ENCODE measurements at regions not wholly inside any gene's neighbourhood (a gene's known extent, or its start where the extent isn't known, plus 50 kb on each side); places are given as distances from the start of the nearest gene placed in this dataset.

- CTCF ChIA-PET = no interaction called here
These were observed 119.5 kb downstream of the NTMT2 start for GRCh38 chr1:170265234-170265633.

GRCh38 chr1:170267317-170267716 lies 121.6 kb downstream of the NTMT2 start:
- H3K4me1 Mint-ChIP-seq = no peaks in the 10 kb centered on the region
- no peak overlapping the region for H3K27ac ChIP-seq (ENCODE audit: low read length)
- no peaks in the 10 kb centered on the region for H3K9me3 Mint-ChIP-seq
- H3K9me3 ChIP-seq = no peaks in the 10 kb centered on the region
- H3K36me3 ChIP-seq (ENCODE audit: control insufficient read depth in 2 of 2, extremely low read depth in 1 of 2, insufficient read depth in 1 of 2, low read length in 1 of 2) = no peaks in the 10 kb centered on the region
- H3K27me3 ChIP-seq (replicated peaks in 1 of 2; ENCODE audit: control insufficient read depth in 2 of 2, extremely low read depth in 1 of 2, insufficient read depth in 2 of 2, low read length in 1 of 2) = peaks cover 0 to 5% of the 10 kb centered on the region in 2 experiments
- no peaks in the 10 kb centered on the region for H3K36me3 Mint-ChIP-seq
- no peaks in the 10 kb centered on the region for H3K4me1 ChIP-seq (ENCODE audit: control insufficient read depth in 1 of 2, extremely low read depth in 1 of 2, insufficient read depth in 2 of 2, low read length in 2 of 2)
- H3K4me3 Mint-ChIP-seq = no peak overlapping the region
- H3K4me3 ChIP-seq (ENCODE audit: control insufficient read depth in 1 of 2, extremely low read depth in 1 of 2, low read length in 1 of 2) = no peak overlapping the region
- ChIA-PET POLR2A (no interaction called here), CTCF (interaction anchor here in 1 of 2 donors (0.5 kb wide), 1 partner anchor 80 kb away, joined by 3 read pairs; no protein-coding TSS in a partner anchor)
- no peak for DNase-seq
- peaks cover 4 to 11% of the 10 kb centered on the region in 2 donors for H3K27me3 Mint-ChIP-seq
- no peak for ATAC-seq (replicated peaks in 1 of 4)
- no peak overlapping the region for H3K27ac Mint-ChIP-seq

More at GRCh38 chr1:170265234-170265633, 119.5 kb downstream of the NTMT2 start:
- Mint-ChIP-seq H3K27ac (no peak overlapping the region), H3K4me1 (no peaks in the 10 kb centered on the region), H3K36me3 (no peaks in the 10 kb centered on the region), H3K4me3 (no peak overlapping the region), H3K27me3 (peaks cover 4 to 8% of the 10 kb centered on the region in 2 donors), H3K9me3 (no peaks in the 10 kb centered on the region)
- H3K27me3 ChIP-seq (replicated peaks in 1 of 2; ENCODE audit: control insufficient read depth in 2 of 2, extremely low read depth in 1 of 2, insufficient read depth in 2 of 2, low read length in 1 of 2) = peaks cover 0 to 5% of the 10 kb centered on the region in 2 experiments
- no peaks in the 10 kb centered on the region for H3K9me3 ChIP-seq
- no peak for ATAC-seq (replicated peaks in 1 of 4)
- POLR2A ChIA-PET = no interaction called here
- no peak overlapping the region for H3K4me3 ChIP-seq (ENCODE audit: control insufficient read depth in 1 of 2, extremely low read depth in 1 of 2, low read length in 1 of 2)
- H3K27ac ChIP-seq (ENCODE audit: low read length) = no peak overlapping the region
- no peaks in the 10 kb centered on the region for H3K36me3 ChIP-seq (ENCODE audit: control insufficient read depth in 2 of 2, extremely low read depth in 1 of 2, insufficient read depth in 1 of 2, low read length in 1 of 2)
- no peaks in the 10 kb centered on the region for H3K4me1 ChIP-seq (ENCODE audit: control insufficient read depth in 1 of 2, extremely low read depth in 1 of 2, insufficient read depth in 2 of 2, low read length in 2 of 2)
- no peak for DNase-seq
- 0% methylated on average over 1 of the region's 1 CpG for WGBS (ENCODE audit: insufficient coverage)

- Histone ChIP-seq H3K4me1 (ENCODE audit: control insufficient read depth in 1 of 2, extremely low read depth in 1 of 2, insufficient read depth in 2 of 2, low read length in 2 of 2) (no peaks in the 10 kb centered on the region), H3K4me3 (ENCODE audit: control insufficient read depth in 1 of 2, extremely low read depth in 1 of 2, low read length in 1 of 2) (no peak overlapping the region), H3K27ac (ENCODE audit: low read length) (no peak overlapping the region), H3K27me3 (replicated peaks in 1 of 2; ENCODE audit: control insufficient read depth in 2 of 2, extremely low read depth in 1 of 2, insufficient read depth in 2 of 2, low read length in 1 of 2) (peaks cover 0 to 5% of the 10 kb centered on the region in 2 experiments), H3K36me3 (ENCODE audit: control insufficient read depth in 2 of 2, extremely low read depth in 1 of 2, insufficient read depth in 1 of 2, low read length in 1 of 2) (no peaks in the 10 kb centered on the region), H3K9me3 (no peaks in the 10 kb centered on the region)
- Mint-ChIP-seq H3K27ac (no peak overlapping the region), H3K4me1 (no peaks in the 10 kb centered on the region), H3K36me3 (no peaks in the 10 kb centered on the region), H3K4me3 (no peak overlapping the region), H3K27me3 (peaks cover 14 to 26% of the 10 kb centered on the region in 2 donors), H3K9me3 (no peaks in the 10 kb centered on the region)
- no peak for ATAC-seq (replicated peaks in 1 of 4)
- 100% methylated on average over 1 of the region's 3 CpGs for WGBS (ENCODE audit: insufficient coverage)
- CTCF ChIA-PET = no interaction called here
- POLR2A ChIA-PET = no interaction called here
- no peak for DNase-seq
These were observed 125.8 kb downstream of the NTMT2 start for GRCh38 chr1:170271430-170272161.

- WGBS (ENCODE audit: insufficient coverage) = 61% methylated on average over 4 of the region's 6 CpGs
- DNase-seq = no peak
- ATAC-seq (replicated peaks in 1 of 4) = no peak
- Mint-ChIP-seq H3K27ac (no peak overlapping the region), H3K4me3 (no peak overlapping the region), H3K36me3 (no peaks in the 10 kb centered on the region), H3K27me3 (peaks cover 21 to 27% of the 10 kb centered on the region in 2 donors), H3K9me3 (no peaks in the 10 kb centered on the region), H3K4me1 (no peaks in the 10 kb centered on the region)
- CTCF ChIA-PET = no interaction called here
- Histone ChIP-seq H3K9me3 (no peaks in the 10 kb centered on the region), H3K4me3 (ENCODE audit: control insufficient read depth in 1 of 2, extremely low read depth in 1 of 2, low read length in 1 of 2) (no peak overlapping the region), H3K36me3 (ENCODE audit: control insufficient read depth in 2 of 2, extremely low read depth in 1 of 2, insufficient read depth in 1 of 2, low read length in 1 of 2) (no peaks in the 10 kb centered on the region), H3K27ac (ENCODE audit: low read length) (no peak overlapping the region), H3K27me3 (replicated peaks in 1 of 2; ENCODE audit: control insufficient read depth in 2 of 2, extremely low read depth in 1 of 2, insufficient read depth in 2 of 2, low read length in 1 of 2) (no peaks in the 10 kb centered on the region), H3K4me1 (ENCODE audit: control insufficient read depth in 1 of 2, extremely low read depth in 1 of 2, insufficient read depth in 2 of 2, low read length in 2 of 2) (no peaks in the 10 kb centered on the region)
- POLR2A ChIA-PET = no interaction called here
These were observed 127.8 kb downstream of the NTMT2 start for GRCh38 chr1:170273291-170274130.

- H3K27ac Mint-ChIP-seq = no peak overlapping the region
- H3K9me3 Mint-ChIP-seq = no peaks in the 10 kb centered on the region
- ChIA-PET CTCF (no interaction called here), POLR2A (no interaction called here)
- H3K36me3 Mint-ChIP-seq = no peaks in the 10 kb centered on the region
- no peak overlapping the region for H3K27ac ChIP-seq (ENCODE audit: low read length)
- DNase-seq (no peak), ATAC-seq (replicated peaks in 1 of 4) (no peak)
- H3K4me1 ChIP-seq (ENCODE audit: control insufficient read depth in 1 of 2, extremely low read depth in 1 of 2, insufficient read depth in 2 of 2, low read length in 2 of 2) = no peaks in the 10 kb centered on the region
- no peaks in the 10 kb centered on the region for H3K4me1 Mint-ChIP-seq
- no peak overlapping the region for H3K4me3 ChIP-seq (ENCODE audit: control insufficient read depth in 1 of 2, extremely low read depth in 1 of 2, low read length in 1 of 2)
- no peaks in the 10 kb centered on the region for H3K27me3 ChIP-seq (replicated peaks in 1 of 2; ENCODE audit: control insufficient read depth in 2 of 2, extremely low read depth in 1 of 2, insufficient read depth in 2 of 2, low read length in 1 of 2)
- 88% methylated on average over 3 of the region's 5 CpGs for WGBS (ENCODE audit: insufficient coverage)
- peaks cover 22 to 30% of the 10 kb centered on the region in 2 donors for H3K27me3 Mint-ChIP-seq
- H3K9me3 ChIP-seq = no peaks in the 10 kb centered on the region
- no peak overlapping the region for H3K4me3 Mint-ChIP-seq
- no peaks in the 10 kb centered on the region for H3K36me3 ChIP-seq (ENCODE audit: control insufficient read depth in 2 of 2, extremely low read depth in 1 of 2, insufficient read depth in 1 of 2, low read length in 1 of 2)
These were observed 128.4 kb downstream of the NTMT2 start for GRCh38 chr1:170274131-170274501.

- Mint-ChIP-seq H3K4me3 (no peak overlapping the region), H3K4me1 (no peaks in the 10 kb centered on the region), H3K36me3 (no peaks in the 10 kb centered on the region), H3K9me3 (no peaks in the 10 kb centered on the region), H3K27me3 (peaks cover 19 to 26% of the 10 kb centered on the region in 2 donors), H3K27ac (no peak overlapping the region)
- CTCF ChIA-PET = no interaction called here
- ATAC-seq (replicated peaks in 1 of 4) (no peak), DNase-seq (no peak)
- no peak overlapping the region for H3K27ac ChIP-seq (ENCODE audit: low read length)
- POLR2A ChIA-PET = no interaction called here
- H3K4me3 ChIP-seq (ENCODE audit: control insufficient read depth in 1 of 2, extremely low read depth in 1 of 2, low read length in 1 of 2) = no peak overlapping the region
- WGBS (ENCODE audit: insufficient coverage) = no CpG with 5 or more reads among the region's 2 CpGs
- no peaks in the 10 kb centered on the region for H3K27me3 ChIP-seq (replicated peaks in 1 of 2; ENCODE audit: control insufficient read depth in 2 of 2, extremely low read depth in 1 of 2, insufficient read depth in 2 of 2, low read length in 1 of 2)
- no peaks in the 10 kb centered on the region for H3K9me3 ChIP-seq
- H3K36me3 ChIP-seq (ENCODE audit: control insufficient read depth in 2 of 2, extremely low read depth in 1 of 2, insufficient read depth in 1 of 2, low read length in 1 of 2) = no peaks in the 10 kb centered on the region
- no peaks in the 10 kb centered on the region for H3K4me1 ChIP-seq (ENCODE audit: control insufficient read depth in 1 of 2, extremely low read depth in 1 of 2, insufficient read depth in 2 of 2, low read length in 2 of 2)
These were observed 132.2 kb downstream of the NTMT2 start for GRCh38 chr1:170277985-170278384.

All from T-cell (primary cell).